Thoracic aorta (tissue), 2 donors: ENCODE measurements at regions not wholly inside any gene's neighbourhood (a gene's known extent, or its start where the extent isn't known, plus 50 kb on each side); places are given as distances from the start of the nearest gene placed in this dataset.

Experiments
- ATAC-seq: fragments of 150-250 bp; one replicate; pipeline ENCODE4 v1.8.0; 2017; ENCODE audit warnings: low read depth; ENCODE audit not compliant: insufficient number of reproducible peaks, low FRiP score
- DNase-seq: peaks from one replicate; pipeline ENCODE4 v3.0.0-alpha.2; 2020; ENCODE audit warnings: low spot score
- H3K27ac ChIP-seq, 2 donors: fragments of 200-600 bp; sonication (generic); 1 replicate in 1 of 2; 2 replicates in 1 of 2; pipeline ENCODE4 v1.5.1; 2016; ENCODE audit warnings: mild to moderate bottlenecking in 2 of 2, moderate library complexity in 2 of 2
- H3K27me3 ChIP-seq: fragments of 200-600 bp; sonication (generic); replicated peaks from 2 replicates; pipeline ENCODE4 v1.6.0; 2016; ENCODE audit warnings: mild to moderate bottlenecking; ENCODE audit not compliant: insufficient read depth
- H3K36me3 ChIP-seq: fragments of 200-600 bp; sonication (generic); one replicate; pipeline ENCODE4 v1.5.1; 2016
- H3K4me1 ChIP-seq, 2 donors: fragments of 200-600 bp; sonication (generic); 1 replicate in 1 of 2; 2 replicates in 1 of 2; pipeline versions ENCODE4 v1.5.1 to v1.6.0; 2016; ENCODE audit warnings: low read depth in 2 of 2, mild to moderate bottlenecking in 1 of 2; ENCODE audit not compliant: control insufficient read depth in 1 of 2
- H3K4me3 ChIP-seq: fragments of 200-600 bp; sonication (generic); 2 replicates; pipeline ENCODE4 v1.5.1; 2016; ENCODE audit warnings: mild to moderate bottlenecking
- H3K9me3 ChIP-seq: fragments of 200-600 bp; sonication (generic); 2 replicates; pipeline ENCODE4 v1.5.1; 2016
- TF ChIP-seq, protein P1 (sequence below): fragments of 200-600 bp; sonication (generic); IDR thresholded peaks from one replicate; pipeline ENCODE4 v1.5.1; 2019; ENCODE audit warnings: antibody characterized with exemption

DNA sequence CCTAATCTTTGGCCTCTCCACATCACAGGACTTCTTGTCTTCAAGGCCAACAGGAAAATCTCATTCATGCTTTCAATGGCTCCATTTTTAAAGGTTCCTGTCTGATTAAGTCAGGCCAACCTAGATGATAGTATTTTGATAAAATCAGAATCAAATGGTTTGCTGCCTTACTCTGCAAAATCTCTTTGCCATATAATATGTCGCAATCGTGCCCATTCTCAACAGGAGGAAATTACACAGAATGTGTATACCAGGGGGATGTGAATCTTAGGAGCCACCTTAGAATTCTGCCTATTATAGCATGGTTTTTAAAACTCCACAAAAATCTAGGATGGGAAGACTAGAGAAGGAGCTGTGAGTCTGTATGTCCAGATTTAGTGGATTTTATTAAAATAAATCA, 612.9 kb upstream of the MAN1A1 start:
- ATAC-seq: no peak
- Histone ChIP-seq H3K27me3 (no peaks in the 10 kb centered on the region), H3K36me3 (no peaks in the 10 kb centered on the region), H3K4me1 (no peaks in the 10 kb centered on the region), H3K9me3 (no peaks in the 10 kb centered on the region), H3K4me3 (no peak overlapping the region), H3K27ac (no peak overlapping the region)
- no peak for DNase-seq
- TF ChIP-seq, protein P1, sequence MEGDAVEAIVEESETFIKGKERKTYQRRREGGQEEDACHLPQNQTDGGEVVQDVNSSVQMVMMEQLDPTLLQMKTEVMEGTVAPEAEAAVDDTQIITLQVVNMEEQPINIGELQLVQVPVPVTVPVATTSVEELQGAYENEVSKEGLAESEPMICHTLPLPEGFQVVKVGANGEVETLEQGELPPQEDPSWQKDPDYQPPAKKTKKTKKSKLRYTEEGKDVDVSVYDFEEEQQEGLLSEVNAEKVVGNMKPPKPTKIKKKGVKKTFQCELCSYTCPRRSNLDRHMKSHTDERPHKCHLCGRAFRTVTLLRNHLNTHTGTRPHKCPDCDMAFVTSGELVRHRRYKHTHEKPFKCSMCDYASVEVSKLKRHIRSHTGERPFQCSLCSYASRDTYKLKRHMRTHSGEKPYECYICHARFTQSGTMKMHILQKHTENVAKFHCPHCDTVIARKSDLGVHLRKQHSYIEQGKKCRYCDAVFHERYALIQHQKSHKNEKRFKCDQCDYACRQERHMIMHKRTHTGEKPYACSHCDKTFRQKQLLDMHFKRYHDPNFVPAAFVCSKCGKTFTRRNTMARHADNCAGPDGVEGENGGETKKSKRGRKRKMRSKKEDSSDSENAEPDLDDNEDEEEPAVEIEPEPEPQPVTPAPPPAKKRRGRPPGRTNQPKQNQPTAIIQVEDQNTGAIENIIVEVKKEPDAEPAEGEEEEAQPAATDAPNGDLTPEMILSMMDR: no peak

DNA sequence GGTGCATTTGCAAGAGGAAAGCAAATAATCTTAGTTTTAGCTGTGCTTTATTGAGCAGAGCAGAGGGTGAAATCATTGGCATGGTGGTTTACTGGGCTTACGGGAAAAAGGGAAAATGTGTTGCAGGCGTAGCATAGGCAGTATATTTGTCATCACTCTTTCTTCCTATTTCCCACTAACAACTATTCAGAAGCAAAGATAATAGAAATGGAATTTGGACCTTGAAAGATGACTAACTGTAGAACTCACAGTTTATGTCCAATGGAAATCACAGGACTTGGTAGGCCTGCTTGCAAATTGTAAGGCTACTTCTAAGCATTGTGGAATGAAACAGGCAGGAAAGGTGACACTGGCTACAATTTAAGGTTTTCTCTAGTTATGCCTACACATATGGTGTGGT, 611.9 kb upstream of the MAN1A1 start:
- H3K4me1 ChIP-seq: no peaks in the 10 kb centered on the region
- no peaks in the 10 kb centered on the region for H3K36me3 ChIP-seq
- no peak overlapping the region for H3K27ac ChIP-seq
- no peak overlapping the region for H3K4me3 ChIP-seq
- TF ChIP-seq, protein P1: no peak
- no peaks in the 10 kb centered on the region for H3K9me3 ChIP-seq
- no peaks in the 10 kb centered on the region for H3K27me3 ChIP-seq
- no peak for ATAC-seq
- DNase-seq: no peak

DNA sequence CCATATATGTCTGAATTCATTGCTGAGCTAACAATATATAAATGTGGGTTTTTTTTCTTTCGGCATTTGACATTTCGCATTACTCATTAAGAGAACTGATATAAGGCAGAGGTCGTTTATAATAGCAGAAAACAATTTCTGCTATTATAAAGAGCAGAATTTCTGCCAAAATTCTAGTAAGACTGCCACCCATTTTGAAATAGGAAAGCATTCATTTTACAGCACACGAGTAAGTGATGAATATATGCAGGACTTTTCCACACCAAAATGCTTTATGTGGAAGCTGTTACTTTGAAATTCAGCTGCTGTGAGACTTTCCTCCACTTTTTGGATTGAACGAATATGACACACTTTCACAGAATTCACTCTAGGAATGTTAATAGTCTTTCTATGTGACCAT, 610.9 kb upstream of the MAN1A1 start:
- Histone ChIP-seq H3K4me1 (no peaks in the 10 kb centered on the region), H3K9me3 (no peaks in the 10 kb centered on the region), H3K4me3 (no peak overlapping the region), H3K36me3 (no peaks in the 10 kb centered on the region), H3K27me3 (no peaks in the 10 kb centered on the region), H3K27ac (no peak overlapping the region)
- ATAC-seq (no peak), DNase-seq (no peak)
- TF ChIP-seq, protein P1: no peak

DNA sequence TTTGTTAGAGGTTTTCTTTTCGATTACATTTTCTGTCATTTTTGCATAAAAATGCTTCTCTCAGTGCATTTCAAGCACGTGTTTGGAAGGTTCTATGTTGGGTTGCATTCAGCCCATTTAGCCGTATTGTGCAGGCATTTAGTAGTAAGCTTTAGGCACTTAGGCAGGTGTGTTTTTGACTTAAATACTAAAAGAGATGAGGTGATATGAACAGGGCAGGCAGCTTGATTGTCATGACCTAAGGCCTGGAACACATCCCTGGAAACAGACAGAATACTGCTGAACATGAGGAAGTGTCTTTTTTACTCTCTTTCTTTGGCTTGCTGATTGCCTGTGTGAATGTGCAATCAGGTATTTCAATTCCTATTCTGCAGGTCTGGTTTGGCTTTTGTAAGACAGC, 610.5 kb upstream of the MAN1A1 start:
- Histone ChIP-seq H3K4me3 (no peak overlapping the region), H3K36me3 (no peaks in the 10 kb centered on the region), H3K27me3 (no peaks in the 10 kb centered on the region), H3K4me1 (no peaks in the 10 kb centered on the region), H3K9me3 (no peaks in the 10 kb centered on the region), H3K27ac (no peak overlapping the region)
- TF ChIP-seq, protein P1: no peak
- ATAC-seq (no peak), DNase-seq (no peak)

DNA sequence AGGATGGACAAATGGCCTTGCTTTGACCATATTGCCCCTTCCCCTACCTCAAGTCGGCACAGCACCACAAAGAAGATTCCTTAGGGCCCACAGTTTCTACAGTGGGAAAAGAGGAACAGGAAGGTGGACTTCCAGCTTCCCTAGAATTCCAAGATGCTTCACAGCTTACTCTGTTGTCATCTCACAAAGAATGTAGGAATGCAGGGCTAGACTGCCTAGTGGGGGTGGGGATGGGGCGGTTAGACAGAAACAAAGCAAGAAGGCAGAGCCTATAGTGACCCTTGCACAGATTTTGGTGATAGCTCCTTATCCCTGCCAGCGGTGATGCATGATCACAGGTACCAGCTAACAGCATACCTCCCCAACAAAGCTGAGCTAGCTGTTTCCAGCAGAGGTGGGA, 607.6 kb upstream of the MAN1A1 start:
- H3K4me3 ChIP-seq: no peak overlapping the region
- DNase-seq (no peak), ATAC-seq (no peak)
- no peaks in the 10 kb centered on the region for H3K9me3 ChIP-seq
- H3K27ac ChIP-seq: no peak overlapping the region
- H3K27me3 ChIP-seq: no peaks in the 10 kb centered on the region
- H3K4me1 ChIP-seq: no peaks in the 10 kb centered on the region
- TF ChIP-seq, protein P1: no peak
- H3K36me3 ChIP-seq: no peaks in the 10 kb centered on the region
